GM23338 (cell line): ENCODE measurements at regions not wholly inside any gene's neighbourhood (a gene's known extent, or its start where the extent isn't known, plus 50 kb on each side); places are given as distances from the start of the nearest gene placed in this dataset.

Experiments
- ATAC-seq: fragments of 200-7000 bp; cut with Tn5 transposase; 3 replicates; pipeline ENCODE4 v1.9.1; 2020
- DNase-seq: peaks from one replicate; pipeline ENCODE4 v3.0.0-alpha.2; 2015; ENCODE audit warnings: low spot score
- H2AFZ ChIP-seq: fragments of 200-600 bp; sonication (generic); 2 replicates; pipeline ENCODE4 v1.8.0; 2016; ENCODE audit warnings: antibody characterized with exemption, mild to moderate bottlenecking, moderate library complexity
- H3F3A ChIP-seq: fragments of 200-600 bp; sonication (generic); replicated peaks from 2 replicates; pipeline ENCODE4 v1.8.0; 2017; ENCODE audit warnings: antibody characterized with exemption, mixed run types, low read depth
- H3K27ac ChIP-seq: fragments of 200-600 bp; sonication (generic); 2 replicates; pipeline ENCODE4 v1.6.1; 2016; ENCODE audit warnings: low read depth
- H3K27me3 ChIP-seq: fragments of 200-600 bp; sonication (generic); 2 replicates; pipeline ENCODE4 v1.8.0; 2016; ENCODE audit warnings: mild to moderate bottlenecking, mixed run types, moderate library complexity; ENCODE audit not compliant: insufficient read depth
- H3K36me3 ChIP-seq: fragments of 200-600 bp; sonication (generic); 2 replicates; pipeline ENCODE4 v1.8.0; 2016; ENCODE audit warnings: mild to moderate bottlenecking; ENCODE audit not compliant: insufficient read depth
- H3K4me1 ChIP-seq: fragments of 200-600 bp; sonication (generic); 2 replicates; pipeline ENCODE4 v1.8.0; 2016; ENCODE audit warnings: mild to moderate bottlenecking, moderate library complexity; ENCODE audit not compliant: insufficient read depth
- H3K4me2 ChIP-seq: fragments of 200-600 bp; sonication (generic); 2 replicates; pipeline ENCODE4 v1.7.1; 2017; ENCODE audit warnings: mixed run types
- H3K4me3 ChIP-seq: fragments of 200-600 bp; sonication (generic); 2 replicates; pipeline ENCODE4 v1.6.1; 2016; ENCODE audit warnings: mixed run types
- H3K79me2 ChIP-seq: fragments of 200-600 bp; sonication (generic); replicated peaks from 2 replicates; pipeline ENCODE4 v1.8.0; 2017; ENCODE audit warnings: mild to moderate bottlenecking; ENCODE audit not compliant: insufficient read depth
- H3K9me2 ChIP-seq: fragments of 200-600 bp; sonication (generic); 2 replicates; pipeline ENCODE4 v1.8.0; 2017; ENCODE audit not compliant: insufficient read depth
- H4K20me1 ChIP-seq: fragments of 200-600 bp; sonication (generic); replicated peaks from 2 replicates; pipeline ENCODE4 v1.8.0; 2017; ENCODE audit warnings: mild to moderate bottlenecking; ENCODE audit not compliant: insufficient read depth
- H3K27ac Mint-ChIP-seq: 2 replicates; pipeline ENCODE4 v1.8.0; 2020; ENCODE audit warnings: inconsistent platforms, mild to moderate bottlenecking, moderate library complexity, mixed read lengths
- H3K27me3 Mint-ChIP-seq: 3 replicates; pipeline ENCODE4 v1.8.0; 2022; ENCODE audit warnings: low read depth, mild to moderate bottlenecking, moderate library complexity, mixed read lengths, inconsistent platforms; ENCODE audit not compliant: insufficient read depth, poor library complexity
- H3K36me3 Mint-ChIP-seq: 3 replicates; pipeline ENCODE4 v1.8.0; 2021; ENCODE audit warnings: low read depth, mild to moderate bottlenecking, inconsistent platforms, moderate library complexity, mixed read lengths
- H3K4me1 Mint-ChIP-seq: 3 replicates; pipeline ENCODE4 v1.8.0; 2020; ENCODE audit warnings: mild to moderate bottlenecking, inconsistent platforms, mixed read lengths
- H3K4me3 Mint-ChIP-seq: 3 replicates; pipeline ENCODE4 v1.8.0; 2021; ENCODE audit warnings: moderate library complexity, mild to moderate bottlenecking, inconsistent platforms, mixed read lengths
- H3K9me3 Mint-ChIP-seq: 3 replicates; pipeline ENCODE4 v1.8.0; 2020; ENCODE audit warnings: moderate library complexity, mild to moderate bottlenecking, inconsistent platforms, mixed read lengths
- CREB1 ChIP-seq: fragments of 250-450 bp; sonication (Bioruptor Pico); IDR thresholded peaks from 2 replicates; pipeline ENCODE4 v1.5.0; 2020; ENCODE audit warnings: low read depth, mild to moderate bottlenecking, moderate library complexity
- EZH2 ChIP-seq: fragments of 200-600 bp; sonication (generic); IDR thresholded peaks from one replicate; pipeline ENCODE4 v1.8.0; 2017; ENCODE audit warnings: antibody characterized with exemption, mild to moderate bottlenecking, low read depth; ENCODE audit not compliant: unreplicated experiment
- EZH2phosphoT487 ChIP-seq: fragments of 200-600 bp; sonication (generic); IDR thresholded peaks from one replicate; pipeline ENCODE4 v1.8.1; 2018; ENCODE audit warnings: antibody characterized with exemption; ENCODE audit not compliant: unreplicated experiment
- JUNB ChIP-seq: IDR thresholded peaks from one replicate; pipeline ENCODE4 v1.6.1; 2016; ENCODE audit warnings: antibody characterized with exemption; ENCODE audit not compliant: unreplicated experiment
- NANOG ChIP-seq: IDR thresholded peaks from 2 replicates; pipeline ENCODE4 v1.6.1; 2016; ENCODE audit warnings: antibody characterized with exemption, borderline replicate concordance
- POLR2AphosphoS5 ChIP-seq: IDR thresholded peaks from 2 replicates; pipeline ENCODE4 v1.6.1; 2016; ENCODE audit warnings: antibody characterized with exemption, low read depth
- STAT1 ChIP-seq: IDR thresholded peaks from one replicate; pipeline ENCODE4 v1.6.1; 2016; ENCODE audit warnings: antibody characterized with exemption; ENCODE audit not compliant: unreplicated experiment
- ZNF114 ChIP-seq: fragments of 250-450 bp; sonication (Bioruptor Pico); IDR thresholded peaks from 2 replicates; pipeline ENCODE4 v1.5.0; 2020; ENCODE audit warnings: mild to moderate bottlenecking, moderate library complexity
- ZNF331 ChIP-seq: fragments of 250-450 bp; sonication (Bioruptor Pico); IDR thresholded peaks from 2 replicates; pipeline ENCODE4 v1.5.0; 2020; ENCODE audit warnings: low read depth, mild to moderate bottlenecking, moderate library complexity
- TF ChIP-seq, protein P1 (sequence below): IDR thresholded peaks from 2 replicates; pipeline ENCODE4 v1.6.1; 2016; ENCODE audit warnings: antibody characterized with exemption
- TF ChIP-seq, protein P2 (sequence below): fragments of 250-450 bp; sonication (Bioruptor Pico); IDR thresholded peaks from 2 replicates; pipeline ENCODE4 v1.5.0; 2020; ENCODE audit warnings: mild to moderate bottlenecking, moderate library complexity
- TF ChIP-seq, protein P3 (sequence below): IDR thresholded peaks from one replicate; pipeline ENCODE4 v1.6.1; 2018; ENCODE audit warnings: antibody characterized with exemption; ENCODE audit not compliant: unreplicated experiment
- TF ChIP-seq, protein P4 (sequence below), 2 experiments: fragments of 200-600 bp in 1 of 2; sonication (generic) in 1 of 2; conservative IDR thresholded peaks; 2 replicates each; pipeline versions ENCODE4 v1.5.1 to v1.6.1; 2016 to 2017; ENCODE audit warnings: antibody characterized with exemption in 2 of 2, low read depth in 2 of 2, mild to moderate bottlenecking in 2 of 2, moderate library complexity in 1 of 2

DNA sequence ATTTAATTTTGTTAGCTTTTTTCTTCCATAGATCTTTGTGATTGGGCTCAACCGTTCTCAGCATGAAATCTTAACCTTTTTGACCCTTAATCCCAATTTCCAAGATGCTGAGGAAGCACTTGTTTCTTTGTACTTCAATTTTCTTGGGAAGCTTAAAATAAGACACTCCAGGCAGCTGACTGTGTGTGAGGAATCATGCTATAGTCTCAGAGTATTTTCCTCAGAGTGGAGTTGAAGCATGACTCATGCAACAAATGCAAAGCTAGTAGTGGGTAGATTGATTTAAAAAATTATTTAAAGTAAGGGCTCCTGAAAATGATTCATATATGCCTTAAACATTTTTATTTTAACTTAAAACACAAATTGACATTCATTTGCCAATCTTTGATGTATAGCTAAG is 168.7 kb downstream of the BTBD3 start:
- Mint-ChIP-seq H3K36me3 (no peaks in the 10 kb centered on the region), H3K9me3 (no peaks in the 10 kb centered on the region), H3K4me3 (no peak overlapping the region), H3K27ac (no peak overlapping the region), H3K27me3 (no peaks in the 10 kb centered on the region), H3K4me1 (peaks cover 2% of the 10 kb centered on the region; the same call in 1 of the 3 replicates)
- no peak overlapping the region for H3K4me3 ChIP-seq
- no peaks in the 10 kb centered on the region for H4K20me1 ChIP-seq
- H3F3A ChIP-seq, result no peaks in the 10 kb centered on the region
- DNase-seq (no peak), ATAC-seq (no peak)
- no peak overlapping the region for H3K4me2 ChIP-seq
- H3K9me2 ChIP-seq, result 0 out of 2 replicates have a peak, but pooled peaks cover 3% of the 10 kb centered on the region
- H3K4me1 ChIP-seq, result no peaks in the 10 kb centered on the region
- TF ChIP-seq, protein P1, sequence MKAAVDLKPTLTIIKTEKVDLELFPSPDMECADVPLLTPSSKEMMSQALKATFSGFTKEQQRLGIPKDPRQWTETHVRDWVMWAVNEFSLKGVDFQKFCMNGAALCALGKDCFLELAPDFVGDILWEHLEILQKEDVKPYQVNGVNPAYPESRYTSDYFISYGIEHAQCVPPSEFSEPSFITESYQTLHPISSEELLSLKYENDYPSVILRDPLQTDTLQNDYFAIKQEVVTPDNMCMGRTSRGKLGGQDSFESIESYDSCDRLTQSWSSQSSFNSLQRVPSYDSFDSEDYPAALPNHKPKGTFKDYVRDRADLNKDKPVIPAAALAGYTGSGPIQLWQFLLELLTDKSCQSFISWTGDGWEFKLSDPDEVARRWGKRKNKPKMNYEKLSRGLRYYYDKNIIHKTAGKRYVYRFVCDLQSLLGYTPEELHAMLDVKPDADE, result no peak
- TF ChIP-seq, protein P2, sequence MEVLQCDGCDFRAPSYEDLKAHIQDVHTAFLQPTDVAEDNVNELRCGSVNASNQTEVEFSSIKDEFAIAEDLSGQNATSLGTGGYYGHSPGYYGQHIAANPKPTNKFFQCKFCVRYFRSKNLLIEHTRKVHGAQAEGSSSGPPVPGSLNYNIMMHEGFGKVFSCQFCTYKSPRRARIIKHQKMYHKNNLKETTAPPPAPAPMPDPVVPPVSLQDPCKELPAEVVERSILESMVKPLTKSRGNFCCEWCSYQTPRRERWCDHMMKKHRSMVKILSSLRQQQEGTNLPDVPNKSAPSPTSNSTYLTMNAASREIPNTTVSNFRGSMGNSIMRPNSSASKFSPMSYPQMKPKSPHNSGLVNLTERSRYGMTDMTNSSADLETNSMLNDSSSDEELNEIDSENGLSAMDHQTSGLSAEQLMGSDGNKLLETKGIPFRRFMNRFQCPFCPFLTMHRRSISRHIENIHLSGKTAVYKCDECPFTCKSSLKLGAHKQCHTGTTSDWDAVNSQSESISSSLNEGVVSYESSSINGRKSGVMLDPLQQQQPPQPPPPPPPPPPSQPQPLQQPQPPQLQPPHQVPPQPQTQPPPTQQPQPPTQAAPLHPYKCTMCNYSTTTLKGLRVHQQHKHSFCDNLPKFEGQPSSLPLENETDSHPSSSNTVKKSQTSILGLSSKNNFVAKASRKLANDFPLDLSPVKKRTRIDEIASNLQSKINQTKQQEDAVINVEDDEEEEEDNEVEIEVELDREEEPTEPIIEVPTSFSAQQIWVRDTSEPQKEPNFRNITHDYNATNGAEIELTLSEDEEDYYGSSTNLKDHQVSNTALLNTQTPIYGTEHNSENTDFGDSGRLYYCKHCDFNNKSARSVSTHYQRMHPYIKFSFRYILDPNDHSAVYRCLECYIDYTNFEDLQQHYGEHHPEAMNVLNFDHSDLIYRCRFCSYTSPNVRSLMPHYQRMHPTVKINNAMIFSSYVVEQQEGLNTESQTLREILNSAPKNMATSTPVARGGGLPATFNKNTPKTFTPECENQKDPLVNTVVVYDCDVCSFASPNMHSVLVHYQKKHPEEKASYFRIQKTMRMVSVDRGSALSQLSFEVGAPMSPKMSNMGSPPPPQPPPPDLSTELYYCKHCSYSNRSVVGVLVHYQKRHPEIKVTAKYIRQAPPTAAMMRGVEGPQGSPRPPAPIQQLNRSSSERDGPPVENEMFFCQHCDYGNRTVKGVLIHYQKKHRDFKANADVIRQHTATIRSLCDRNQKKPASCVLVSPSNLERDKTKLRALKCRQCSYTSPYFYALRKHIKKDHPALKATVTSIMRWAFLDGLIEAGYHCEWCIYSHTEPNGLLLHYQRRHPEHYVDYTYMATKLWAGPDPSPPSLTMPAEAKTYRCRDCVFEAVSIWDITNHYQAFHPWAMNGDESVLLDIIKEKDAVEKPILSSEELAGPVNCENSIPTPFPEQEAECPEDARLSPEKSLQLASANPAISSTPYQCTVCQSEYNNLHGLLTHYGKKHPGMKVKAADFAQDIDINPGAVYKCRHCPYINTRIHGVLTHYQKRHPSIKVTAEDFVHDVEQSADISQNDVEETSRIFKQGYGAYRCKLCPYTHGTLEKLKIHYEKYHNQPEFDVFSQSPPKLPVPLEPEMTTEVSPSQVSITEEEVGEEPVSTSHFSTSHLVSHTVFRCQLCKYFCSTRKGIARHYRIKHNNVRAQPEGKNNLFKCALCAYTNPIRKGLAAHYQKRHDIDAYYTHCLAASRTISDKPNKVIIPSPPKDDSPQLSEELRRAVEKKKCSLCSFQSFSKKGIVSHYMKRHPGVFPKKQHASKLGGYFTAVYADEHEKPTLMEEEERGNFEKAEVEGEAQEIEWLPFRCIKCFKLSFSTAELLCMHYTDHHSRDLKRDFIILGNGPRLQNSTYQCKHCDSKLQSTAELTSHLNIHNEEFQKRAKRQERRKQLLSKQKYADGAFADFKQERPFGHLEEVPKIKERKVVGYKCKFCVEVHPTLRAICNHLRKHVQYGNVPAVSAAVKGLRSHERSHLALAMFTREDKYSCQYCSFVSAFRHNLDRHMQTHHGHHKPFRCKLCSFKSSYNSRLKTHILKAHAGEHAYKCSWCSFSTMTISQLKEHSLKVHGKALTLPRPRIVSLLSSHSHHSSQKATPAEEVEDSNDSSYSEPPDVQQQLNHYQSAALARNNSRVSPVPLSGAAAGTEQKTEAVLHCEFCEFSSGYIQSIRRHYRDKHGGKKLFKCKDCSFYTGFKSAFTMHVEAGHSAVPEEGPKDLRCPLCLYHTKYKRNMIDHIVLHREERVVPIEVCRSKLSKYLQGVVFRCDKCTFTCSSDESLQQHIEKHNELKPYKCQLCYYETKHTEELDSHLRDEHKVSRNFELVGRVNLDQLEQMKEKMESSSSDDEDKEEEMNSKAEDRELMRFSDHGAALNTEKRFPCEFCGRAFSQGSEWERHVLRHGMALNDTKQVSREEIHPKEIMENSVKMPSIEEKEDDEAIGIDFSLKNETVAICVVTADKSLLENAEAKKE, result no peak
- TF ChIP-seq STAT1 (no peak), CREB1 (CRISPR knock-in tag) (no peak), ZNF331 (CRISPR knock-in tag) (no peak), EZH2 (no peak), JUNB (no peak), EZH2phosphoT487 (no peak), POLR2AphosphoS5 (no peak), ZNF114 (CRISPR knock-in tag) (no peak), NANOG (no peak)
- TF ChIP-seq, protein P3, sequence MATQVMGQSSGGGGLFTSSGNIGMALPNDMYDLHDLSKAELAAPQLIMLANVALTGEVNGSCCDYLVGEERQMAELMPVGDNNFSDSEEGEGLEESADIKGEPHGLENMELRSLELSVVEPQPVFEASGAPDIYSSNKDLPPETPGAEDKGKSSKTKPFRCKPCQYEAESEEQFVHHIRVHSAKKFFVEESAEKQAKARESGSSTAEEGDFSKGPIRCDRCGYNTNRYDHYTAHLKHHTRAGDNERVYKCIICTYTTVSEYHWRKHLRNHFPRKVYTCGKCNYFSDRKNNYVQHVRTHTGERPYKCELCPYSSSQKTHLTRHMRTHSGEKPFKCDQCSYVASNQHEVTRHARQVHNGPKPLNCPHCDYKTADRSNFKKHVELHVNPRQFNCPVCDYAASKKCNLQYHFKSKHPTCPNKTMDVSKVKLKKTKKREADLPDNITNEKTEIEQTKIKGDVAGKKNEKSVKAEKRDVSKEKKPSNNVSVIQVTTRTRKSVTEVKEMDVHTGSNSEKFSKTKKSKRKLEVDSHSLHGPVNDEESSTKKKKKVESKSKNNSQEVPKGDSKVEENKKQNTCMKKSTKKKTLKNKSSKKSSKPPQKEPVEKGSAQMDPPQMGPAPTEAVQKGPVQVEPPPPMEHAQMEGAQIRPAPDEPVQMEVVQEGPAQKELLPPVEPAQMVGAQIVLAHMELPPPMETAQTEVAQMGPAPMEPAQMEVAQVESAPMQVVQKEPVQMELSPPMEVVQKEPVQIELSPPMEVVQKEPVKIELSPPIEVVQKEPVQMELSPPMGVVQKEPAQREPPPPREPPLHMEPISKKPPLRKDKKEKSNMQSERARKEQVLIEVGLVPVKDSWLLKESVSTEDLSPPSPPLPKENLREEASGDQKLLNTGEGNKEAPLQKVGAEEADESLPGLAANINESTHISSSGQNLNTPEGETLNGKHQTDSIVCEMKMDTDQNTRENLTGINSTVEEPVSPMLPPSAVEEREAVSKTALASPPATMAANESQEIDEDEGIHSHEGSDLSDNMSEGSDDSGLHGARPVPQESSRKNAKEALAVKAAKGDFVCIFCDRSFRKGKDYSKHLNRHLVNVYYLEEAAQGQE, result no peak
- TF ChIP-seq, protein P4, sequence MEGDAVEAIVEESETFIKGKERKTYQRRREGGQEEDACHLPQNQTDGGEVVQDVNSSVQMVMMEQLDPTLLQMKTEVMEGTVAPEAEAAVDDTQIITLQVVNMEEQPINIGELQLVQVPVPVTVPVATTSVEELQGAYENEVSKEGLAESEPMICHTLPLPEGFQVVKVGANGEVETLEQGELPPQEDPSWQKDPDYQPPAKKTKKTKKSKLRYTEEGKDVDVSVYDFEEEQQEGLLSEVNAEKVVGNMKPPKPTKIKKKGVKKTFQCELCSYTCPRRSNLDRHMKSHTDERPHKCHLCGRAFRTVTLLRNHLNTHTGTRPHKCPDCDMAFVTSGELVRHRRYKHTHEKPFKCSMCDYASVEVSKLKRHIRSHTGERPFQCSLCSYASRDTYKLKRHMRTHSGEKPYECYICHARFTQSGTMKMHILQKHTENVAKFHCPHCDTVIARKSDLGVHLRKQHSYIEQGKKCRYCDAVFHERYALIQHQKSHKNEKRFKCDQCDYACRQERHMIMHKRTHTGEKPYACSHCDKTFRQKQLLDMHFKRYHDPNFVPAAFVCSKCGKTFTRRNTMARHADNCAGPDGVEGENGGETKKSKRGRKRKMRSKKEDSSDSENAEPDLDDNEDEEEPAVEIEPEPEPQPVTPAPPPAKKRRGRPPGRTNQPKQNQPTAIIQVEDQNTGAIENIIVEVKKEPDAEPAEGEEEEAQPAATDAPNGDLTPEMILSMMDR (conservative IDR thresholded peaks at IDR 0.05; ENCODE audit: low read depth in 2 of 2), result no peak
- H3K27me3 ChIP-seq, result no peaks in the 10 kb centered on the region
- H2AFZ ChIP-seq, result no peak overlapping the region
- no peak overlapping the region for H3K27ac ChIP-seq
- no peaks in the 10 kb centered on the region for H3K36me3 ChIP-seq
- H3K79me2 ChIP-seq, result no peaks in the 10 kb centered on the region
